Stomach (tissue), 4 donors: ENCODE measurements at regions not wholly inside any gene's neighbourhood (a gene's known extent, or its start where the extent isn't known, plus 50 kb on each side); places are given as distances from the start of the nearest gene placed in this dataset.

Experiments
- EP300 ChIP-seq: sonication (generic); formaldehyde crosslinking; IDR thresholded peaks from one replicate; pipeline ENCODE4 v1.6.1; 2017; ENCODE audit warnings: antibody characterized with exemption
- POLR2A ChIP-seq, 4 donors: fragments of 450-650 bp; IDR thresholded peaks; one replicate each; pipeline ENCODE4 v1.6.1; 2016; ENCODE audit warnings: antibody characterized with exemption in 4 of 4, control low read depth in 2 of 4, mild to moderate bottlenecking in 1 of 4, moderate library complexity in 1 of 4
- POLR2AphosphoS5 ChIP-seq, 3 donors: sonication (generic); formaldehyde crosslinking; IDR thresholded peaks; one replicate each; pipeline ENCODE4 v1.6.1; 2016; ENCODE audit warnings: antibody characterized with exemption in 3 of 3
- TF ChIP-seq, protein P1 (sequence below), 7 experiments: fragments of 450-650 bp in 4 of 7; fragments of 200-600 bp in 3 of 7; sonication (generic) in 3 of 7; IDR thresholded peaks; one replicate each; pipeline ENCODE4 v1.5.1; 2016 to 2019; ENCODE audit warnings: antibody characterized with exemption in 7 of 7, control low read depth in 2 of 7, mild to moderate bottlenecking in 1 of 7

GRCh38 chr6:112883095-112883494, 536.0 kb downstream of the RFPL4B start:
- TF ChIP-seq, protein P1, sequence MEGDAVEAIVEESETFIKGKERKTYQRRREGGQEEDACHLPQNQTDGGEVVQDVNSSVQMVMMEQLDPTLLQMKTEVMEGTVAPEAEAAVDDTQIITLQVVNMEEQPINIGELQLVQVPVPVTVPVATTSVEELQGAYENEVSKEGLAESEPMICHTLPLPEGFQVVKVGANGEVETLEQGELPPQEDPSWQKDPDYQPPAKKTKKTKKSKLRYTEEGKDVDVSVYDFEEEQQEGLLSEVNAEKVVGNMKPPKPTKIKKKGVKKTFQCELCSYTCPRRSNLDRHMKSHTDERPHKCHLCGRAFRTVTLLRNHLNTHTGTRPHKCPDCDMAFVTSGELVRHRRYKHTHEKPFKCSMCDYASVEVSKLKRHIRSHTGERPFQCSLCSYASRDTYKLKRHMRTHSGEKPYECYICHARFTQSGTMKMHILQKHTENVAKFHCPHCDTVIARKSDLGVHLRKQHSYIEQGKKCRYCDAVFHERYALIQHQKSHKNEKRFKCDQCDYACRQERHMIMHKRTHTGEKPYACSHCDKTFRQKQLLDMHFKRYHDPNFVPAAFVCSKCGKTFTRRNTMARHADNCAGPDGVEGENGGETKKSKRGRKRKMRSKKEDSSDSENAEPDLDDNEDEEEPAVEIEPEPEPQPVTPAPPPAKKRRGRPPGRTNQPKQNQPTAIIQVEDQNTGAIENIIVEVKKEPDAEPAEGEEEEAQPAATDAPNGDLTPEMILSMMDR (IDR thresholded peaks at IDR 0.05), result no peak
- TF ChIP-seq POLR2A (IDR thresholded peaks at IDR 0.05) (no peak), POLR2AphosphoS5 (IDR thresholded peaks at IDR 0.05) (no peak), EP300 (no peak)
